ENCODE measurements at regions not wholly inside any gene's neighbourhood (a gene's known extent, or its start where the extent isn't known, plus 50 kb on each side); places are given as distances from the start of the nearest gene placed in this dataset.
A peak's percentile ranks its signal among the peaks of the same experiment; 100 is the strongest.

DNA sequence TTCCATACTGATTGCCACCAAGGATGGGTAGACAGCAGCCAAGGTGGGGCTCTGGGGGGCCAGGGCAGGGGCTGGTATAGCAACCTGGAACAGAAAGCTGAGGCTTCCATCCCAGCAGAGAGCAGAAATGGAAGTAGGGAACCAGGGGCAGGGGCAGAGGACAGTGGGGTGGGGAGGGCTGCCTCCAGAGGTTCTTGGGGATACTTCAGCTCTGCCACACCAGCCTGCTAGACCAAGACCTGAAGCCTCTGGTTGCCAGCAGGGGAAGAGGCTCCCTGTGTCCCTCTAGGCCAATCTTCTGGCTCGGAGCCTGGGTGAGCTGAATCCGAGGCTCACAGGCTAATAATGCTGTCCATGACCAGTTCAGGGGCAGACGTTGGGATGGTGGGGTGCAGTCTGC, 329.0 kb downstream of the DYSF start:
- H3K4me3 ChIP-seq, result no peak overlapping the region
- H3K9me3 ChIP-seq, result no peaks in the 10 kb centered on the region
- TF ChIP-seq, protein P1, sequence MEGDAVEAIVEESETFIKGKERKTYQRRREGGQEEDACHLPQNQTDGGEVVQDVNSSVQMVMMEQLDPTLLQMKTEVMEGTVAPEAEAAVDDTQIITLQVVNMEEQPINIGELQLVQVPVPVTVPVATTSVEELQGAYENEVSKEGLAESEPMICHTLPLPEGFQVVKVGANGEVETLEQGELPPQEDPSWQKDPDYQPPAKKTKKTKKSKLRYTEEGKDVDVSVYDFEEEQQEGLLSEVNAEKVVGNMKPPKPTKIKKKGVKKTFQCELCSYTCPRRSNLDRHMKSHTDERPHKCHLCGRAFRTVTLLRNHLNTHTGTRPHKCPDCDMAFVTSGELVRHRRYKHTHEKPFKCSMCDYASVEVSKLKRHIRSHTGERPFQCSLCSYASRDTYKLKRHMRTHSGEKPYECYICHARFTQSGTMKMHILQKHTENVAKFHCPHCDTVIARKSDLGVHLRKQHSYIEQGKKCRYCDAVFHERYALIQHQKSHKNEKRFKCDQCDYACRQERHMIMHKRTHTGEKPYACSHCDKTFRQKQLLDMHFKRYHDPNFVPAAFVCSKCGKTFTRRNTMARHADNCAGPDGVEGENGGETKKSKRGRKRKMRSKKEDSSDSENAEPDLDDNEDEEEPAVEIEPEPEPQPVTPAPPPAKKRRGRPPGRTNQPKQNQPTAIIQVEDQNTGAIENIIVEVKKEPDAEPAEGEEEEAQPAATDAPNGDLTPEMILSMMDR (IDR thresholded peaks at IDR 0.05 in 8 of 11, conservative IDR thresholded peaks at IDR 0.05 in 3 of 11), result no peak
- TF ChIP-seq POLR2AphosphoS5 (IDR thresholded peaks at IDR 0.05), result no peak
- TF ChIP-seq POLR2A (IDR thresholded peaks at IDR 0.05), result no peak
- peaks cover 0 to 15% (median 0%) of the 10 kb centered on the region in 7 donors for H3K27me3 ChIP-seq (replicated peaks in 1 of 7)
- no peak overlapping the region for H3K27ac ChIP-seq
- DNase-seq, result peak; percentile 40
- WGBS, 5 donors, result 62 to 93% (median 66%) methylated on average over 3 of the region's 3 CpGs
- no peaks in the 10 kb centered on the region for H3K36me3 ChIP-seq
- intact Hi-C loops (cut with DNase I; ENCODE audit: low total_unique reads), result no loop called here
- H3K4me1 ChIP-seq, result no peaks in the 10 kb centered on the region

GRCh38 chr2:71781695-71782228, 328.4 kb downstream of the DYSF start:
- Histone ChIP-seq H3K36me3 (no peaks in the 10 kb centered on the region), H3K27me3 (replicated peaks in 1 of 7) (peaks cover 0 to 15% (median 0%) of the 10 kb centered on the region in 7 donors), H3K4me1 (no peaks in the 10 kb centered on the region), H3K27ac (no peak overlapping the region), H3K4me3 (no peak overlapping the region), H3K9me3 (no peaks in the 10 kb centered on the region)
- TF ChIP-seq POLR2A (IDR thresholded peaks at IDR 0.05), result no peak
- WGBS, 5 donors, result 69 to 79% (median 76%) methylated on average over 5 of the region's 5 CpGs
- peak; percentile 25 for DNase-seq
- intact Hi-C loops (cut with DNase I; ENCODE audit: low total_unique reads), result no loop called here

GRCh38 chr2:71780162-71780561, 326.8 kb downstream of the DYSF start:
- Histone ChIP-seq H3K9me3 (no peaks in the 10 kb centered on the region), H3K27me3 (replicated peaks in 1 of 7) (peaks cover 0 to 5% (median 0%) of the 10 kb centered on the region in 7 donors), H3K36me3 (no peaks in the 10 kb centered on the region), H3K4me3 (no peak overlapping the region), H3K4me1 (no peaks in the 10 kb centered on the region), H3K27ac (no peak overlapping the region)
- TF ChIP-seq POLR2A (IDR thresholded peaks at IDR 0.05) (no peak), POLR2AphosphoS5 (IDR thresholded peaks at IDR 0.05) (no peak)
- TF ChIP-seq, protein P1 (IDR thresholded peaks at IDR 0.05 in 8 of 11, conservative IDR thresholded peaks at IDR 0.05 in 3 of 11), result no peak
- intact Hi-C loops (cut with DNase I; ENCODE audit: low total_unique reads), result no loop called here
- WGBS, 5 donors, result 84 to 97% (median 93%) methylated on average over 7 of the region's 7 CpGs
- DNase-seq, result no peak

- DNase-seq, result no peak
- Histone ChIP-seq H3K4me3 (no peak overlapping the region), H3K4me1 (no peaks in the 10 kb centered on the region), H3K36me3 (no peaks in the 10 kb centered on the region), H3K27ac (no peak overlapping the region), H3K9me3 (no peaks in the 10 kb centered on the region), H3K27me3 (replicated peaks in 1 of 7) (peaks cover 0 to 5% (median 0%) of the 10 kb centered on the region in 7 donors)
- intact Hi-C loops (cut with DNase I; ENCODE audit: low total_unique reads), result no loop called here
- TF ChIP-seq POLR2A (IDR thresholded peaks at IDR 0.05) (no peak), POLR2AphosphoS5 (IDR thresholded peaks at IDR 0.05) (no peak)
- TF ChIP-seq, protein P1 (IDR thresholded peaks at IDR 0.05 in 8 of 11, conservative IDR thresholded peaks at IDR 0.05 in 3 of 11), result no peak
Measured at GRCh38 chr2:71779774-71780105, 326.4 kb downstream of the DYSF start.

Measured in spleen (tissue), 11 donors.